Natural killer cell (primary cell): ENCODE measurements at regions not wholly inside any gene's neighbourhood (a gene's known extent, or its start where the extent isn't known, plus 50 kb on each side); places are given as distances from the start of the nearest gene placed in this dataset.
"Not testable (repeated sequence)": the region's sequence is repeated elsewhere in the genome, so short reads cannot be mapped to it uniquely, and the experiment has no call there.

ENCODE experiments used
- ATAC-seq, 3 donors: fragments of 150-1000 bp in 2 of 3; fragments of 200-7000 bp in 1 of 3; cut with Tn5 transposase; 1 replicate in 1 of 3; 2 replicates in 2 of 3; pipeline ENCODE4 v1.10.0; 2021; ENCODE audit warnings: mild to moderate bottlenecking in 2 of 3, moderate library complexity in 2 of 3
- DNase-seq, 2 donors: peaks; one replicate each; pipeline versions ENCODE4 v3.0.0 to v3.0.0-alpha.2; 2013 to 2021; ENCODE audit warnings: mixed read lengths in 1 of 2
- H3K27ac ChIP-seq: one replicate; pipeline ENCODE4 v1.5.1; 2013; ENCODE audit warnings: mild to moderate bottlenecking, low read length
- H3K27me3 ChIP-seq: one replicate; pipeline ENCODE4 v1.6.1; 2013; ENCODE audit warnings: low read length; ENCODE audit not compliant: control insufficient read depth, insufficient read depth
- H3K36me3 ChIP-seq: one replicate; pipeline ENCODE4 v1.6.1; 2013; ENCODE audit warnings: low read length; ENCODE audit not compliant: control insufficient read depth, insufficient read depth
- H3K4me1 ChIP-seq: one replicate; pipeline ENCODE4 v1.6.1; 2013; ENCODE audit warnings: low read length; ENCODE audit not compliant: control insufficient read depth, insufficient read depth
- H3K4me3 ChIP-seq: one replicate; pipeline ENCODE4 v1.5.1; 2013; ENCODE audit warnings: low read length
- H3K9me3 ChIP-seq: one replicate; pipeline ENCODE4 v1.6.1; 2013; ENCODE audit warnings: low read length; ENCODE audit not compliant: control insufficient read depth, insufficient read depth
- H3K27ac Mint-ChIP-seq, 2 donors: one replicate each; pipeline ENCODE4 v1.8.0; 2022; ENCODE audit warnings: mild to moderate bottlenecking in 2 of 2, mixed read lengths in 2 of 2, moderate library complexity in 1 of 2
- H3K27me3 Mint-ChIP-seq, 2 donors: one replicate each; pipeline ENCODE4 v1.8.0; 2022; ENCODE audit warnings: low read depth in 2 of 2, mixed read lengths in 2 of 2
- H3K36me3 Mint-ChIP-seq: one replicate; pipeline ENCODE4 v1.8.0; 2022; ENCODE audit warnings: mixed read lengths
- H3K4me1 Mint-ChIP-seq, 2 donors: one replicate each; pipeline ENCODE4 v1.8.0; 2022; ENCODE audit warnings: mixed read lengths in 2 of 2
- H3K4me3 Mint-ChIP-seq: one replicate; pipeline ENCODE4 v1.8.0; 2022; ENCODE audit warnings: mild to moderate bottlenecking, moderate library complexity, mixed read lengths
- H3K9me3 Mint-ChIP-seq, 2 donors: one replicate each; pipeline ENCODE4 v1.8.0; 2022; ENCODE audit warnings: mixed read lengths in 2 of 2
- CTCF ChIP-seq: fragments of 200-600 bp; IDR thresholded peaks from one replicate; pipeline ENCODE4 v1.8.0; 2022; ENCODE audit warnings: antibody characterized with exemption
- WGBS: methylation state at CpG from one replicate; pipeline ENCODE4 v1.1.7; 2013; ENCODE audit warnings: missing lambda C conversion rate; ENCODE audit not compliant: insufficient coverage; 5-methylcytosine and 5-hydroxymethylcytosine counted together
- intact Hi-C: fragments of 100-400 bp; cut with micrococcal nuclease; formaldehyde crosslinking; loops from one replicate; pipeline ENCODE4 v1.14.2; 2022

GRCh38 chr14:43525658-43526057 is 981.4 kb downstream of the FSCB start:
- DNase-seq: no peak
- 6% methylated on average over 1 of the region's 1 CpG for WGBS
- no peak for ATAC-seq
- H3K27ac Mint-ChIP-seq: no peak overlapping the region
- Histone ChIP-seq H3K27me3 (no peaks in the 10 kb centered on the region), H3K4me3 (no peak overlapping the region), H3K36me3 (no peaks in the 10 kb centered on the region), H3K9me3 (peaks cover 6% of the 10 kb centered on the region), H3K4me1 (no peaks in the 10 kb centered on the region), H3K27ac (no peak overlapping the region)
- no peaks in the 10 kb centered on the region for H3K27me3 Mint-ChIP-seq
- H3K4me1 Mint-ChIP-seq: no peaks in the 10 kb centered on the region
- no peak overlapping the region for H3K4me3 Mint-ChIP-seq
- peaks cover 2 to 6% of the 10 kb centered on the region in 2 donors for H3K9me3 Mint-ChIP-seq
- no peaks in the 10 kb centered on the region for H3K36me3 Mint-ChIP-seq
- intact Hi-C loops: no loop called here
- TF ChIP-seq CTCF: no peak

GRCh38 chr14:43522901-43523300 is 984.2 kb downstream of the FSCB start:
- Histone ChIP-seq H3K4me1 (no peaks in the 10 kb centered on the region), H3K27me3 (no peaks in the 10 kb centered on the region), H3K9me3 (peaks cover 6% of the 10 kb centered on the region), H3K36me3 (no peaks in the 10 kb centered on the region), H3K4me3 (no peak overlapping the region), H3K27ac (no peak overlapping the region)
- Mint-ChIP-seq H3K4me1 (no peaks in the 10 kb centered on the region), H3K9me3 (peaks cover 6 to 8% of the 10 kb centered on the region in 2 donors), H3K27me3 (no peaks in the 10 kb centered on the region), H3K36me3 (peaks cover 8% of the 10 kb centered on the region), H3K27ac (no peak overlapping the region), H3K4me3 (no peak overlapping the region)
- 96% methylated on average over 4 of the region's 4 CpGs for WGBS
- ATAC-seq (no peak), DNase-seq (no peak)
- TF ChIP-seq CTCF: no peak
- intact Hi-C loops: no loop called here

GRCh38 chr14:43522191-43522590 is 984.9 kb downstream of the FSCB start:
- H3K27me3 ChIP-seq: no peaks in the 10 kb centered on the region
- Mint-ChIP-seq H3K36me3 (peaks cover 13% of the 10 kb centered on the region), H3K4me1 (no peaks in the 10 kb centered on the region), H3K27me3 (no peaks in the 10 kb centered on the region), H3K9me3 (peaks cover 9 to 11% of the 10 kb centered on the region in 2 donors), H3K4me3 (no peak overlapping the region), H3K27ac (no peak overlapping the region)
- no peak overlapping the region for H3K4me3 ChIP-seq
- ATAC-seq (no peak), DNase-seq (no peak)
- 88% methylated on average over 3 of the region's 4 CpGs for WGBS
- no peak for TF ChIP-seq CTCF
- H3K27ac ChIP-seq: no peak overlapping the region
- H3K9me3 ChIP-seq: peaks cover 4% of the 10 kb centered on the region
- no peaks in the 10 kb centered on the region for H3K4me1 ChIP-seq
- no peaks in the 10 kb centered on the region for H3K36me3 ChIP-seq
- intact Hi-C loops: no loop called here

- DNase-seq: no peak
- ATAC-seq: no peak
- Mint-ChIP-seq H3K36me3 (peaks cover 8% of the 10 kb centered on the region), H3K4me1 (no peaks in the 10 kb centered on the region), H3K27ac (no peak overlapping the region), H3K9me3 (peaks cover under 1 to 9% of the 10 kb centered on the region in 2 donors), H3K27me3 (no peaks in the 10 kb centered on the region), H3K4me3 (no peak overlapping the region)
- TF ChIP-seq CTCF: no peak
- no peaks in the 10 kb centered on the region for H3K9me3 ChIP-seq
- no peak overlapping the region for H3K4me3 ChIP-seq
- no peaks in the 10 kb centered on the region for H3K27me3 ChIP-seq
- no peak overlapping the region for H3K27ac ChIP-seq
- H3K4me1 ChIP-seq: no peaks in the 10 kb centered on the region
- H3K36me3 ChIP-seq: no peaks in the 10 kb centered on the region
- intact Hi-C loops: no loop called here
These were observed 1003.6 kb downstream of the FSCB start for GRCh38 chr14:43503508-43503907.

GRCh38 chr14:43492359-43492758 is 1014.7 kb downstream of the FSCB start:
- H3K27ac ChIP-seq, H3K36me3 ChIP-seq, H3K27me3 Mint-ChIP-seq, H3K27me3 ChIP-seq, H3K4me1 ChIP-seq, intact Hi-C loops, H3K4me3 ChIP-seq, H3K36me3 Mint-ChIP-seq, H3K27ac Mint-ChIP-seq, H3K4me1 Mint-ChIP-seq, DNase-seq, ATAC-seq, H3K9me3 Mint-ChIP-seq, H3K9me3 ChIP-seq, H3K4me3 Mint-ChIP-seq: not testable (repeated sequence)
- WGBS: 92% methylated on average over 6 of the region's 13 CpGs
